CD1c-positive myeloid dendritic cell (primary cell): ENCODE measurements at regions not wholly inside any gene's neighbourhood (a gene's known extent, or its start where the extent isn't known, plus 50 kb on each side); places are given as distances from the start of the nearest gene placed in this dataset.
"Not testable (repeated sequence)": the region's sequence is repeated elsewhere in the genome, so short reads cannot be mapped to it uniquely, and the experiment has no call there.

Source experiments
- DNase-seq: peaks from one replicate; pipeline ENCODE4 v3.0.0-alpha.2; 2016; ENCODE audit errors: extremely low spot score

- DNase-seq: no peak
These were observed 95.0 kb downstream of the FAM53A start for GRCh38 chr4:1589098-1589497.

GRCh38 chr4:1588306-1588705 lies 95.8 kb downstream of the FAM53A start:
- no peak for DNase-seq

- no peak for DNase-seq
These were observed 99.6 kb downstream of the FAM53A start for GRCh38 chr4:1584498-1584897.

- DNase-seq: no peak
These were observed 100.3 kb downstream of the FAM53A start for GRCh38 chr4:1583859-1584258.

- DNase-seq: no peak
These were observed 100.9 kb downstream of the FAM53A start for GRCh38 chr4:1583051-1583785.

- DNase-seq: no peak
These were observed 101.9 kb downstream of the FAM53A start for GRCh38 chr4:1582227-1582626.

- peak; percentile 95 for DNase-seq
These were observed 102.8 kb downstream of the FAM53A start for GRCh38 chr4:1581164-1581894.

GRCh38 chr4:1580692-1581012 lies 103.5 kb downstream of the FAM53A start:
- DNase-seq: not testable (repeated sequence)

- DNase-seq: peak; percentile 92
These were observed 104.0 kb downstream of the FAM53A start for GRCh38 chr4:1579901-1580691.

GRCh38 chr4:1579001-1579900 lies 104.9 kb downstream of the FAM53A start:
- DNase-seq: peak; percentile 85

- DNase-seq: no peak
These were observed 105.8 kb downstream of the FAM53A start for GRCh38 chr4:1578251-1578773.

GRCh38 chr4:1577822-1578217 lies 106.3 kb downstream of the FAM53A start:
- DNase-seq: no peak

GRCh38 chr4:1576961-1577821 lies 106.9 kb downstream of the FAM53A start:
- no peak for DNase-seq

GRCh38 chr4:1576304-1576960 lies 107.7 kb downstream of the FAM53A start:
- DNase-seq: no peak

- DNase-seq: no peak
These were observed 108.5 kb downstream of the FAM53A start for GRCh38 chr4:1575418-1576303.

GRCh38 chr4:1574601-1575417 lies 109.3 kb downstream of the FAM53A start:
- no peak for DNase-seq

GRCh38 chr4:1573830-1574459 lies 110.2 kb downstream of the FAM53A start:
- DNase-seq: no peak
